ENCODE measurements at regions not wholly inside any gene's neighbourhood (a gene's known extent, or its start where the extent isn't known, plus 50 kb on each side); places are given as distances from the start of the nearest gene placed in this dataset.

DNA sequence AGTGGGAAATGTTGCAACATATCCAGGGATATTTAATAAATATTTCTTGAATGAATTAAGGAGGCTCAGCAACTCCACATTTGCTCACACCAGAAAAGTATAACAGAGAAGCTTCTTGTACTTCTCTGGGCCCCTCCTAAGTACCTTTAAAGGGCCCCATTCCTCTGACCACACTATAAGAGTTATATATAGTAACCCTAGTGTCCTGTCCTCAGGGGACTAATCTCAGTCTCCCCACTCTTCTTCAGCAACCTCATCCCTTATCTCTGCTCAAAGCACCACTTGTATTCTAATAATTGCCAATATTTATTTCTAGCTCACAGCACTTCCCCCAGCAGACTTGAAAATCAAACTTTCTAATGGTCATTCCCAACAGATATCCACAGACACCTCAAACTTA, 237.1 kb downstream of the GXYLT1 start:
- TF ChIP-seq, protein P1, sequence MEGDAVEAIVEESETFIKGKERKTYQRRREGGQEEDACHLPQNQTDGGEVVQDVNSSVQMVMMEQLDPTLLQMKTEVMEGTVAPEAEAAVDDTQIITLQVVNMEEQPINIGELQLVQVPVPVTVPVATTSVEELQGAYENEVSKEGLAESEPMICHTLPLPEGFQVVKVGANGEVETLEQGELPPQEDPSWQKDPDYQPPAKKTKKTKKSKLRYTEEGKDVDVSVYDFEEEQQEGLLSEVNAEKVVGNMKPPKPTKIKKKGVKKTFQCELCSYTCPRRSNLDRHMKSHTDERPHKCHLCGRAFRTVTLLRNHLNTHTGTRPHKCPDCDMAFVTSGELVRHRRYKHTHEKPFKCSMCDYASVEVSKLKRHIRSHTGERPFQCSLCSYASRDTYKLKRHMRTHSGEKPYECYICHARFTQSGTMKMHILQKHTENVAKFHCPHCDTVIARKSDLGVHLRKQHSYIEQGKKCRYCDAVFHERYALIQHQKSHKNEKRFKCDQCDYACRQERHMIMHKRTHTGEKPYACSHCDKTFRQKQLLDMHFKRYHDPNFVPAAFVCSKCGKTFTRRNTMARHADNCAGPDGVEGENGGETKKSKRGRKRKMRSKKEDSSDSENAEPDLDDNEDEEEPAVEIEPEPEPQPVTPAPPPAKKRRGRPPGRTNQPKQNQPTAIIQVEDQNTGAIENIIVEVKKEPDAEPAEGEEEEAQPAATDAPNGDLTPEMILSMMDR (IDR thresholded peaks at IDR 0.05; ENCODE audit: insufficient read depth, low read length), result no peak
- TF ChIP-seq, protein P2, sequence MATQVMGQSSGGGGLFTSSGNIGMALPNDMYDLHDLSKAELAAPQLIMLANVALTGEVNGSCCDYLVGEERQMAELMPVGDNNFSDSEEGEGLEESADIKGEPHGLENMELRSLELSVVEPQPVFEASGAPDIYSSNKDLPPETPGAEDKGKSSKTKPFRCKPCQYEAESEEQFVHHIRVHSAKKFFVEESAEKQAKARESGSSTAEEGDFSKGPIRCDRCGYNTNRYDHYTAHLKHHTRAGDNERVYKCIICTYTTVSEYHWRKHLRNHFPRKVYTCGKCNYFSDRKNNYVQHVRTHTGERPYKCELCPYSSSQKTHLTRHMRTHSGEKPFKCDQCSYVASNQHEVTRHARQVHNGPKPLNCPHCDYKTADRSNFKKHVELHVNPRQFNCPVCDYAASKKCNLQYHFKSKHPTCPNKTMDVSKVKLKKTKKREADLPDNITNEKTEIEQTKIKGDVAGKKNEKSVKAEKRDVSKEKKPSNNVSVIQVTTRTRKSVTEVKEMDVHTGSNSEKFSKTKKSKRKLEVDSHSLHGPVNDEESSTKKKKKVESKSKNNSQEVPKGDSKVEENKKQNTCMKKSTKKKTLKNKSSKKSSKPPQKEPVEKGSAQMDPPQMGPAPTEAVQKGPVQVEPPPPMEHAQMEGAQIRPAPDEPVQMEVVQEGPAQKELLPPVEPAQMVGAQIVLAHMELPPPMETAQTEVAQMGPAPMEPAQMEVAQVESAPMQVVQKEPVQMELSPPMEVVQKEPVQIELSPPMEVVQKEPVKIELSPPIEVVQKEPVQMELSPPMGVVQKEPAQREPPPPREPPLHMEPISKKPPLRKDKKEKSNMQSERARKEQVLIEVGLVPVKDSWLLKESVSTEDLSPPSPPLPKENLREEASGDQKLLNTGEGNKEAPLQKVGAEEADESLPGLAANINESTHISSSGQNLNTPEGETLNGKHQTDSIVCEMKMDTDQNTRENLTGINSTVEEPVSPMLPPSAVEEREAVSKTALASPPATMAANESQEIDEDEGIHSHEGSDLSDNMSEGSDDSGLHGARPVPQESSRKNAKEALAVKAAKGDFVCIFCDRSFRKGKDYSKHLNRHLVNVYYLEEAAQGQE (IDR thresholded peaks at IDR 0.05; ENCODE audit: insufficient replicate concordance, low read depth), result no peak
